GM19239 (cell line): ENCODE measurements at regions not wholly inside any gene's neighbourhood (a gene's known extent, or its start where the extent isn't known, plus 50 kb on each side); places are given as distances from the start of the nearest gene placed in this dataset.

Experiments used
- DNase-seq: peaks from one replicate; pipeline ENCODE4 v3.0.0; 2011; ENCODE audit warnings: low spot score; ENCODE audit not compliant: insufficient read length
- FAIRE-seq: peaks from 2 replicates; lab custom pipeline; 2011; peaks lifted over from hg19 to GRCh38; lab: Jason Lieb, UNC

- FAIRE-seq, result no peak
- no peak for DNase-seq
Observed at GRCh38 chr16:64478252-64478906, 643.5 kb downstream of the CDH11 start.

- DNase-seq, result no peak
- FAIRE-seq, result no peak
Observed at GRCh38 chr16:64475627-64476351, 646.1 kb downstream of the CDH11 start.

GRCh38 chr16:64470916-64471315 is 650.9 kb downstream of the CDH11 start:
- DNase-seq (no peak), FAIRE-seq (no peak)

GRCh38 chr16:64469906-64470702 is 651.8 kb downstream of the CDH11 start:
- no peak for FAIRE-seq

GRCh38 chr16:64469351-64469750 is 652.5 kb downstream of the CDH11 start:
- FAIRE-seq (no peak), DNase-seq (no peak)

More at GRCh38 chr16:64469906-64470702, 651.8 kb downstream of the CDH11 start:
- no peak for DNase-seq

- DNase-seq, result no peak
- no peak for FAIRE-seq
Observed at GRCh38 chr16:64468515-64469090, 653.3 kb downstream of the CDH11 start.

- FAIRE-seq (no peak), DNase-seq (no peak)
Observed at GRCh38 chr16:64459821-64460220, 662.0 kb downstream of the CDH11 start.

GRCh38 chr16:64459402-64459801 is 662.5 kb downstream of the CDH11 start:
- FAIRE-seq, result no peak

GRCh38 chr16:64455275-64455674 is 666.6 kb downstream of the CDH11 start:
- DNase-seq (no peak), FAIRE-seq (no peak)

More at GRCh38 chr16:64459402-64459801, 662.5 kb downstream of the CDH11 start:
- no peak for DNase-seq

GRCh38 chr16:64453646-64454045 is 668.2 kb downstream of the CDH11 start:
- no peak for DNase-seq
- FAIRE-seq, result no peak

GRCh38 chr16:64452446-64452845 is 669.4 kb downstream of the CDH11 start:
- FAIRE-seq, result no peak
- DNase-seq, result no peak

- DNase-seq (no peak), FAIRE-seq (no peak)
Observed at GRCh38 chr16:64450177-64450576, 671.7 kb downstream of the CDH11 start.

GRCh38 chr16:64449506-64449905 is 672.4 kb downstream of the CDH11 start:
- no peak for FAIRE-seq
- no peak for DNase-seq

GRCh38 chr16:64445649-64446048 is 676.2 kb downstream of the CDH11 start:
- FAIRE-seq, result no peak
- DNase-seq, result no peak

- DNase-seq, result no peak
- FAIRE-seq, result no peak
Observed at GRCh38 chr16:64445245-64445644, 676.6 kb downstream of the CDH11 start.

- FAIRE-seq (no peak), DNase-seq (no peak)
Observed at GRCh38 chr16:64440421-64440831, 681.4 kb downstream of the CDH11 start.

- DNase-seq (no peak), FAIRE-seq (no peak)
Observed at GRCh38 chr16:64440005-64440404, 681.9 kb downstream of the CDH11 start.

- FAIRE-seq (no peak), DNase-seq (no peak)
Observed at GRCh38 chr16:64437706-64438324, 684.0 kb downstream of the CDH11 start.

GRCh38 chr16:64434526-64435069 is 687.3 kb downstream of the CDH11 start:
- FAIRE-seq, result no peak
- DNase-seq, result no peak
